SHP77 treated with DMSO at 0.1 percent for 48 hours (cell line): ENCODE measurements at regions not wholly inside any gene's neighbourhood (a gene's known extent, or its start where the extent isn't known, plus 50 kb on each side); places are given as distances from the start of the nearest gene placed in this dataset.

Source experiments
- DNase-seq: peaks from one replicate; lab custom pipeline; 2025; lab: John Stamatoyannopoulos, UW

GRCh38 chr13:30151388-30151787 lies 156.0 kb downstream of the KATNAL1 start:
- no peak for DNase-seq

- no peak for DNase-seq
Measured at GRCh38 chr13:30149248-30149647, 158.1 kb downstream of the KATNAL1 start.

GRCh38 chr13:30148786-30149185 lies 158.6 kb downstream of the KATNAL1 start:
- no peak for DNase-seq

GRCh38 chr13:30148171-30148754 lies 159.1 kb downstream of the KATNAL1 start:
- no peak for DNase-seq

- DNase-seq = no peak
Measured at GRCh38 chr13:30147421-30147820, 159.9 kb downstream of the KATNAL1 start.

- DNase-seq = no peak
Measured at GRCh38 chr13:30147015-30147414, 160.3 kb downstream of the KATNAL1 start.

- DNase-seq = no peak
Measured at GRCh38 chr13:30145709-30146367, 161.5 kb downstream of the KATNAL1 start.

- DNase-seq = no peak
Measured at GRCh38 chr13:30143666-30144400, 163.5 kb downstream of the KATNAL1 start.

- DNase-seq = no peak
Measured at GRCh38 chr13:30142486-30143211, 164.7 kb downstream of the KATNAL1 start.

GRCh38 chr13:30141775-30142485 lies 165.4 kb downstream of the KATNAL1 start:
- DNase-seq = no peak

GRCh38 chr13:30140973-30141372 lies 166.4 kb downstream of the KATNAL1 start:
- no peak for DNase-seq

- no peak for DNase-seq
Measured at GRCh38 chr13:30138511-30138910, 168.8 kb downstream of the KATNAL1 start.

GRCh38 chr13:30135868-30136267 lies 171.5 kb downstream of the KATNAL1 start:
- DNase-seq = no peak

- DNase-seq = no peak
Measured at GRCh38 chr13:30135351-30135750, 172.0 kb downstream of the KATNAL1 start.

GRCh38 chr13:30134578-30134977 lies 172.8 kb downstream of the KATNAL1 start:
- DNase-seq = no peak

- no peak for DNase-seq
Measured at GRCh38 chr13:30133996-30134395, 173.4 kb downstream of the KATNAL1 start.

- no peak for DNase-seq
Measured at GRCh38 chr13:30133554-30133912, 173.8 kb downstream of the KATNAL1 start.

GRCh38 chr13:30132623-30133553 lies 174.5 kb downstream of the KATNAL1 start:
- DNase-seq = peak; percentile 65

- DNase-seq = no peak
Measured at GRCh38 chr13:30129411-30129810, 177.9 kb downstream of the KATNAL1 start.

- no peak for DNase-seq
Measured at GRCh38 chr13:30128591-30128990, 178.8 kb downstream of the KATNAL1 start.

- no peak for DNase-seq
Measured at GRCh38 chr13:30128095-30128494, 179.3 kb downstream of the KATNAL1 start.
